ENCODE measurements at regions not wholly inside any gene's neighbourhood (a gene's known extent, or its start where the extent isn't known, plus 50 kb on each side); places are given as distances from the start of the nearest gene placed in this dataset.

- H3K27me3 ChIP-seq (ENCODE audit: control insufficient read depth in 2 of 2, insufficient read depth in 2 of 2, low read length in 2 of 2) = peaks cover 4 to 10% of the 10 kb centered on the region in 2 donors
- no peak overlapping the region for H3K27ac ChIP-seq (ENCODE audit: low read depth in 2 of 2, low read length in 2 of 2)
- no peak overlapping the region for H3K9ac ChIP-seq (ENCODE audit: low read depth in 1 of 2, low read length in 2 of 2)
- H3K4me3 ChIP-seq (ENCODE audit: low read length in 2 of 2) = no peak overlapping the region
- H3K9me3 ChIP-seq (ENCODE audit: control insufficient read depth in 2 of 2, low read length in 2 of 2) = no peaks in the 10 kb centered on the region
- H3K4me1 ChIP-seq (ENCODE audit: control insufficient read depth in 2 of 2, insufficient read depth in 2 of 2, low read length in 2 of 2) = peaks cover 0 to 6% of the 10 kb centered on the region in 2 donors
- H3K36me3 ChIP-seq (ENCODE audit: control insufficient read depth in 2 of 2, insufficient read depth in 2 of 2, low read length in 2 of 2) = no peaks in the 10 kb centered on the region
Observed at GRCh38 chr16:86928523-86929011, 350.2 kb downstream of the FOXL1 start.

- H3K27me3 ChIP-seq (ENCODE audit: control insufficient read depth in 2 of 2, insufficient read depth in 2 of 2, low read length in 2 of 2) = peaks cover 4 to 7% of the 10 kb centered on the region in 2 donors
- H3K4me3 ChIP-seq (ENCODE audit: low read length in 2 of 2) = no peak overlapping the region
- H3K27ac ChIP-seq (ENCODE audit: low read depth in 2 of 2, low read length in 2 of 2) = no peak overlapping the region
- H3K4me1 ChIP-seq (ENCODE audit: control insufficient read depth in 2 of 2, insufficient read depth in 2 of 2, low read length in 2 of 2) = peaks cover 0 to 6% of the 10 kb centered on the region in 2 donors
- no peak overlapping the region for H3K9ac ChIP-seq (ENCODE audit: low read depth in 1 of 2, low read length in 2 of 2)
- no peaks in the 10 kb centered on the region for H3K36me3 ChIP-seq (ENCODE audit: control insufficient read depth in 2 of 2, insufficient read depth in 2 of 2, low read length in 2 of 2)
- H3K9me3 ChIP-seq (ENCODE audit: control insufficient read depth in 2 of 2, low read length in 2 of 2) = no peaks in the 10 kb centered on the region
Observed at GRCh38 chr16:86929057-86929871, 350.9 kb downstream of the FOXL1 start.

GRCh38 chr16:86930001-86930400, 351.7 kb downstream of the FOXL1 start:
- no peak overlapping the region for H3K4me3 ChIP-seq (ENCODE audit: low read length in 2 of 2)
- H3K27ac ChIP-seq (ENCODE audit: low read depth in 2 of 2, low read length in 2 of 2) = no peak overlapping the region
- peaks cover 0 to under 1% of the 10 kb centered on the region in 2 donors for H3K4me1 ChIP-seq (ENCODE audit: control insufficient read depth in 2 of 2, insufficient read depth in 2 of 2, low read length in 2 of 2)
- H3K36me3 ChIP-seq (ENCODE audit: control insufficient read depth in 2 of 2, insufficient read depth in 2 of 2, low read length in 2 of 2) = no peaks in the 10 kb centered on the region
- no peaks in the 10 kb centered on the region for H3K9me3 ChIP-seq (ENCODE audit: control insufficient read depth in 2 of 2, low read length in 2 of 2)
- no peak overlapping the region for H3K9ac ChIP-seq (ENCODE audit: low read depth in 1 of 2, low read length in 2 of 2)
- peaks cover 0 to 7% of the 10 kb centered on the region in 2 donors for H3K27me3 ChIP-seq (ENCODE audit: control insufficient read depth in 2 of 2, insufficient read depth in 2 of 2, low read length in 2 of 2)

GRCh38 chr16:86930663-86931373, 352.5 kb downstream of the FOXL1 start:
- no peak overlapping the region for H3K27ac ChIP-seq (ENCODE audit: low read depth in 2 of 2, low read length in 2 of 2)
- H3K4me1 ChIP-seq (ENCODE audit: control insufficient read depth in 2 of 2, insufficient read depth in 2 of 2, low read length in 2 of 2) = no peaks in the 10 kb centered on the region
- H3K36me3 ChIP-seq (ENCODE audit: control insufficient read depth in 2 of 2, insufficient read depth in 2 of 2, low read length in 2 of 2) = no peaks in the 10 kb centered on the region
- H3K4me3 ChIP-seq (ENCODE audit: low read length in 2 of 2) = no peak overlapping the region
- peaks cover 0 to 7% of the 10 kb centered on the region in 2 donors for H3K27me3 ChIP-seq (ENCODE audit: control insufficient read depth in 2 of 2, insufficient read depth in 2 of 2, low read length in 2 of 2)
- H3K9ac ChIP-seq (ENCODE audit: low read depth in 1 of 2, low read length in 2 of 2) = no peak overlapping the region
- H3K9me3 ChIP-seq (ENCODE audit: control insufficient read depth in 2 of 2, low read length in 2 of 2) = no peaks in the 10 kb centered on the region

- no peaks in the 10 kb centered on the region for H3K36me3 ChIP-seq (ENCODE audit: control insufficient read depth in 2 of 2, insufficient read depth in 2 of 2, low read length in 2 of 2)
- no peak overlapping the region for H3K27ac ChIP-seq (ENCODE audit: low read depth in 2 of 2, low read length in 2 of 2)
- no peak overlapping the region for H3K4me3 ChIP-seq (ENCODE audit: low read length in 2 of 2)
- no peaks in the 10 kb centered on the region for H3K9me3 ChIP-seq (ENCODE audit: control insufficient read depth in 2 of 2, low read length in 2 of 2)
- H3K27me3 ChIP-seq (ENCODE audit: control insufficient read depth in 2 of 2, insufficient read depth in 2 of 2, low read length in 2 of 2) = peaks cover 0 to 7% of the 10 kb centered on the region in 2 donors
- H3K4me1 ChIP-seq (ENCODE audit: control insufficient read depth in 2 of 2, insufficient read depth in 2 of 2, low read length in 2 of 2) = no peaks in the 10 kb centered on the region
- no peak overlapping the region for H3K9ac ChIP-seq (ENCODE audit: low read depth in 1 of 2, low read length in 2 of 2)
Observed at GRCh38 chr16:86931410-86931941, 353.1 kb downstream of the FOXL1 start.

GRCh38 chr16:86932130-86932982, 354.0 kb downstream of the FOXL1 start:
- Histone ChIP-seq H3K9ac (ENCODE audit: low read depth in 1 of 2, low read length in 2 of 2) (no peak overlapping the region), H3K4me3 (ENCODE audit: low read length in 2 of 2) (no peak overlapping the region), H3K9me3 (ENCODE audit: control insufficient read depth in 2 of 2, low read length in 2 of 2) (no peaks in the 10 kb centered on the region), H3K27ac (ENCODE audit: low read depth in 2 of 2, low read length in 2 of 2) (no peak overlapping the region), H3K27me3 (ENCODE audit: control insufficient read depth in 2 of 2, insufficient read depth in 2 of 2, low read length in 2 of 2) (peaks cover 0 to 7% of the 10 kb centered on the region in 2 donors), H3K4me1 (ENCODE audit: control insufficient read depth in 2 of 2, insufficient read depth in 2 of 2, low read length in 2 of 2) (no peaks in the 10 kb centered on the region), H3K36me3 (ENCODE audit: control insufficient read depth in 2 of 2, insufficient read depth in 2 of 2, low read length in 2 of 2) (no peaks in the 10 kb centered on the region)

GRCh38 chr16:86934581-86935375, 356.4 kb downstream of the FOXL1 start:
- Histone ChIP-seq H3K36me3 (ENCODE audit: control insufficient read depth in 2 of 2, insufficient read depth in 2 of 2, low read length in 2 of 2) (no peaks in the 10 kb centered on the region), H3K27me3 (ENCODE audit: control insufficient read depth in 2 of 2, insufficient read depth in 2 of 2, low read length in 2 of 2) (peaks cover 0 to 4% of the 10 kb centered on the region in 2 donors), H3K4me1 (ENCODE audit: control insufficient read depth in 2 of 2, insufficient read depth in 2 of 2, low read length in 2 of 2) (no peaks in the 10 kb centered on the region), H3K9me3 (ENCODE audit: control insufficient read depth in 2 of 2, low read length in 2 of 2) (peaks cover 0 to 3% of the 10 kb centered on the region in 2 donors), H3K27ac (ENCODE audit: low read depth in 2 of 2, low read length in 2 of 2) (no peak overlapping the region), H3K9ac (ENCODE audit: low read depth in 1 of 2, low read length in 2 of 2) (no peak overlapping the region), H3K4me3 (ENCODE audit: low read length in 2 of 2) (no peak overlapping the region)

GRCh38 chr16:86939609-86940008, 361.3 kb downstream of the FOXL1 start:
- Histone ChIP-seq H3K9me3 (ENCODE audit: control insufficient read depth in 2 of 2, low read length in 2 of 2) (peaks cover 2 to 5% of the 10 kb centered on the region in 2 donors), H3K9ac (ENCODE audit: low read depth in 1 of 2, low read length in 2 of 2) (no peak overlapping the region), H3K27me3 (ENCODE audit: control insufficient read depth in 2 of 2, insufficient read depth in 2 of 2, low read length in 2 of 2) (no peaks in the 10 kb centered on the region), H3K27ac (ENCODE audit: low read depth in 2 of 2, low read length in 2 of 2) (no peak overlapping the region), H3K4me1 (ENCODE audit: control insufficient read depth in 2 of 2, insufficient read depth in 2 of 2, low read length in 2 of 2) (no peaks in the 10 kb centered on the region), H3K4me3 (ENCODE audit: low read length in 2 of 2) (no peak overlapping the region), H3K36me3 (ENCODE audit: control insufficient read depth in 2 of 2, insufficient read depth in 2 of 2, low read length in 2 of 2) (no peaks in the 10 kb centered on the region)

GRCh38 chr16:86941731-86942130, 363.4 kb downstream of the FOXL1 start:
- Histone ChIP-seq H3K4me1 (ENCODE audit: control insufficient read depth in 2 of 2, insufficient read depth in 2 of 2, low read length in 2 of 2) (no peaks in the 10 kb centered on the region), H3K27ac (ENCODE audit: low read depth in 2 of 2, low read length in 2 of 2) (no peak overlapping the region), H3K9ac (ENCODE audit: low read depth in 1 of 2, low read length in 2 of 2) (no peak overlapping the region), H3K9me3 (ENCODE audit: control insufficient read depth in 2 of 2, low read length in 2 of 2) (peaks cover 2 to 5% of the 10 kb centered on the region in 2 donors), H3K36me3 (ENCODE audit: control insufficient read depth in 2 of 2, insufficient read depth in 2 of 2, low read length in 2 of 2) (no peaks in the 10 kb centered on the region), H3K4me3 (ENCODE audit: low read length in 2 of 2) (no peak overlapping the region), H3K27me3 (ENCODE audit: control insufficient read depth in 2 of 2, insufficient read depth in 2 of 2, low read length in 2 of 2) (no peaks in the 10 kb centered on the region)
